Stimulated activated naive CD8-positive, alpha-beta T cell treated with anti-CD3 and anti-CD28 coated beads, Interleukin-15, Interleukin-2, amounts not matched to agents 100 U/mL and 50 U/mL, for 24 hours (primary cell): ENCODE measurements at regions not wholly inside any gene's neighbourhood (a gene's known extent, or its start where the extent isn't known, plus 50 kb on each side); places are given as distances from the start of the nearest gene placed in this dataset.

Experiments
- ATAC-seq: fragments of 150-1000 bp; cut with Tn5 transposase; one replicate; pipeline ENCODE4 v1.10.0; 2021
- DNase-seq: peaks from one replicate; pipeline ENCODE4 v3.0.0; 2021

- ATAC-seq (no peak), DNase-seq (no peak)
Observed at GRCh38 chr1:194164755-194165154, 978.3 kb upstream of the B3GALT2 start.

GRCh38 chr1:194161591-194161990, 975.2 kb upstream of the B3GALT2 start:
- no peak for DNase-seq
- no peak for ATAC-seq

GRCh38 chr1:194159941-194160340, 973.5 kb upstream of the B3GALT2 start:
- no peak for ATAC-seq
- DNase-seq = no peak

- no peak for DNase-seq
- ATAC-seq = no peak
Observed at GRCh38 chr1:194155962-194156361, 969.5 kb upstream of the B3GALT2 start.

- ATAC-seq (no peak), DNase-seq (no peak)
Observed at GRCh38 chr1:194151056-194151455, 964.6 kb upstream of the B3GALT2 start.

GRCh38 chr1:194150242-194150641, 963.8 kb upstream of the B3GALT2 start:
- DNase-seq (no peak), ATAC-seq (no peak)

- ATAC-seq = no peak
- no peak for DNase-seq
Observed at GRCh38 chr1:194133152-194133551, 946.7 kb upstream of the B3GALT2 start.

- DNase-seq (no peak), ATAC-seq (no peak)
Observed at GRCh38 chr1:194118086-194118485, 931.7 kb upstream of the B3GALT2 start.

- DNase-seq = no peak
- ATAC-seq = peak; percentile 28
Observed at GRCh38 chr1:194117582-194117981, 931.2 kb upstream of the B3GALT2 start.

- DNase-seq (no peak), ATAC-seq (no peak)
Observed at GRCh38 chr1:194114288-194114687, 927.9 kb upstream of the B3GALT2 start.

GRCh38 chr1:194105381-194105780, 919.0 kb upstream of the B3GALT2 start:
- DNase-seq = no peak
- ATAC-seq = no peak

- ATAC-seq (peak; percentile 14), DNase-seq (no peak)
Observed at GRCh38 chr1:194104247-194104844, 917.9 kb upstream of the B3GALT2 start.

GRCh38 chr1:194103516-194104246, 917.3 kb upstream of the B3GALT2 start:
- ATAC-seq (no peak), DNase-seq (no peak)

- DNase-seq (no peak), ATAC-seq (no peak)
Observed at GRCh38 chr1:194103101-194103500, 916.7 kb upstream of the B3GALT2 start.

- ATAC-seq (peak; percentile 55), DNase-seq (no peak)
Observed at GRCh38 chr1:194102607-194103006, 916.2 kb upstream of the B3GALT2 start.

- ATAC-seq (no peak), DNase-seq (no peak)
Observed at GRCh38 chr1:194084755-194085154, 898.3 kb upstream of the B3GALT2 start.

- DNase-seq (no peak), ATAC-seq (no peak)
Observed at GRCh38 chr1:194081444-194081843, 895.0 kb upstream of the B3GALT2 start.

- no peak for ATAC-seq
Observed at GRCh38 chr1:194080826-194081225, 894.4 kb upstream of the B3GALT2 start.

GRCh38 chr1:194078765-194079164, 892.4 kb upstream of the B3GALT2 start:
- ATAC-seq = no peak

More at GRCh38 chr1:194080826-194081225, 894.4 kb upstream of the B3GALT2 start:
- DNase-seq = no peak

GRCh38 chr1:194076646-194077045, 890.2 kb upstream of the B3GALT2 start:
- no peak for ATAC-seq

More at GRCh38 chr1:194078765-194079164, 892.4 kb upstream of the B3GALT2 start:
- no peak for DNase-seq

GRCh38 chr1:194073833-194074232, 887.4 kb upstream of the B3GALT2 start:
- DNase-seq (no peak), ATAC-seq (no peak)

More at GRCh38 chr1:194076646-194077045, 890.2 kb upstream of the B3GALT2 start:
- no peak for DNase-seq

GRCh38 chr1:194071205-194071604, 884.8 kb upstream of the B3GALT2 start:
- no peak for DNase-seq

GRCh38 chr1:194069831-194070218, 883.4 kb upstream of the B3GALT2 start:
- DNase-seq (no peak), ATAC-seq (no peak)

More at GRCh38 chr1:194071205-194071604, 884.8 kb upstream of the B3GALT2 start:
- no peak for ATAC-seq
